ENCODE measurements at regions not wholly inside any gene's neighbourhood (a gene's known extent, or its start where the extent isn't known, plus 50 kb on each side); places are given as distances from the start of the nearest gene placed in this dataset.

- Mint-ChIP-seq H3K9me3 (ENCODE audit: low read depth) (no peaks in the 10 kb centered on the region), H3K4me3 (ENCODE audit: low read depth) (no peak overlapping the region), H3K36me3 (ENCODE audit: insufficient read depth) (no peaks in the 10 kb centered on the region), H3K27me3 (peaks cover 7% of the 10 kb centered on the region), H3K4me1 (ENCODE audit: low read depth) (peaks cover 5% of the 10 kb centered on the region), H3K27ac (no peak overlapping the region)
- DNase-seq (ENCODE audit: low spot score, unreplicated experiment), result no peak
- TF ChIP-seq CTCF (IDR thresholded peaks at IDR 0.05; ENCODE audit: unreplicated experiment), result no peak
Observed at GRCh38 chr6:84450018-84450417, 222.6 kb upstream of the CEP162 start.

- Mint-ChIP-seq H3K36me3 (ENCODE audit: insufficient read depth) (no peaks in the 10 kb centered on the region), H3K27ac (no peak overlapping the region), H3K9me3 (ENCODE audit: low read depth) (no peaks in the 10 kb centered on the region), H3K4me3 (ENCODE audit: low read depth) (no peak overlapping the region), H3K4me1 (ENCODE audit: low read depth) (peaks cover 5% of the 10 kb centered on the region), H3K27me3 (peaks cover 7% of the 10 kb centered on the region)
- no peak for DNase-seq (ENCODE audit: low spot score, unreplicated experiment)
- no peak for TF ChIP-seq CTCF (IDR thresholded peaks at IDR 0.05; ENCODE audit: unreplicated experiment)
Observed at GRCh38 chr6:84449220-84449619, 221.8 kb upstream of the CEP162 start.

GRCh38 chr6:84448331-84448730 is 220.9 kb upstream of the CEP162 start:
- Mint-ChIP-seq H3K27ac (no peak overlapping the region), H3K27me3 (peaks cover 12% of the 10 kb centered on the region)

GRCh38 chr6:84447651-84448050 is 220.2 kb upstream of the CEP162 start:
- Mint-ChIP-seq H3K4me3 (ENCODE audit: low read depth) (no peak overlapping the region), H3K36me3 (ENCODE audit: insufficient read depth) (no peaks in the 10 kb centered on the region), H3K9me3 (ENCODE audit: low read depth) (no peaks in the 10 kb centered on the region), H3K27me3 (peaks cover 17% of the 10 kb centered on the region), H3K4me1 (ENCODE audit: low read depth) (peaks cover 5% of the 10 kb centered on the region), H3K27ac (no peak overlapping the region)
- TF ChIP-seq CTCF (IDR thresholded peaks at IDR 0.05; ENCODE audit: unreplicated experiment), result no peak
- no peak for DNase-seq (ENCODE audit: low spot score, unreplicated experiment)

More at GRCh38 chr6:84448331-84448730, 220.9 kb upstream of the CEP162 start:
- no peak overlapping the region for H3K4me3 Mint-ChIP-seq (ENCODE audit: low read depth)
- DNase-seq (ENCODE audit: low spot score, unreplicated experiment), result no peak
- H3K4me1 Mint-ChIP-seq (ENCODE audit: low read depth), result peaks cover 5% of the 10 kb centered on the region
- H3K36me3 Mint-ChIP-seq (ENCODE audit: insufficient read depth), result no peaks in the 10 kb centered on the region
- no peaks in the 10 kb centered on the region for H3K9me3 Mint-ChIP-seq (ENCODE audit: low read depth)
- no peak for TF ChIP-seq CTCF (IDR thresholded peaks at IDR 0.05; ENCODE audit: unreplicated experiment)

- Mint-ChIP-seq H3K4me1 (ENCODE audit: low read depth) (peaks cover 5% of the 10 kb centered on the region), H3K27me3 (peaks cover 15% of the 10 kb centered on the region), H3K9me3 (ENCODE audit: low read depth) (no peaks in the 10 kb centered on the region), H3K4me3 (ENCODE audit: low read depth) (no peak overlapping the region), H3K27ac (no peak overlapping the region), H3K36me3 (ENCODE audit: insufficient read depth) (no peaks in the 10 kb centered on the region)
- no peak for TF ChIP-seq CTCF (IDR thresholded peaks at IDR 0.05; ENCODE audit: unreplicated experiment)
- DNase-seq (ENCODE audit: low spot score, unreplicated experiment), result no peak
Observed at GRCh38 chr6:84445068-84445467, 217.6 kb upstream of the CEP162 start.
